RWPE1 (cell line): ENCODE measurements at regions not wholly inside any gene's neighbourhood (a gene's known extent, or its start where the extent isn't known, plus 50 kb on each side); places are given as distances from the start of the nearest gene placed in this dataset.

ENCODE experiments used
- CTCF ChIA-PET: fragments of 350-600 bp; sonication (Branson Sonifier 250); formaldehyde crosslinking; extraction: SDS; loops from one replicate; lab custom pipeline; 2021; lab: Yijun Ruan, JAX
- POLR2A ChIA-PET: fragments of 400-600 bp; formaldehyde crosslinking; extraction: SDS; loops from one replicate; lab custom pipeline; 2020; ENCODE audit warnings: antibody characterized with exemption; ENCODE audit not compliant: low non-redundant PET; lab: Yijun Ruan, JAX
- DNase-seq: peaks from one replicate; pipeline ENCODE4 v3.0.0; 2012; ENCODE audit warnings: low spot score
- H3K27ac ChIP-seq: fragments of 450-650 bp; 2 replicates; pipeline ENCODE4 v1.5.1; 2017
- TF ChIP-seq, protein P1 (sequence below): fragments of 450-650 bp; conservative IDR thresholded peaks from 2 replicates; pipeline ENCODE4 v1.5.1; 2017; ENCODE audit warnings: low read depth, mild to moderate bottlenecking

DNA sequence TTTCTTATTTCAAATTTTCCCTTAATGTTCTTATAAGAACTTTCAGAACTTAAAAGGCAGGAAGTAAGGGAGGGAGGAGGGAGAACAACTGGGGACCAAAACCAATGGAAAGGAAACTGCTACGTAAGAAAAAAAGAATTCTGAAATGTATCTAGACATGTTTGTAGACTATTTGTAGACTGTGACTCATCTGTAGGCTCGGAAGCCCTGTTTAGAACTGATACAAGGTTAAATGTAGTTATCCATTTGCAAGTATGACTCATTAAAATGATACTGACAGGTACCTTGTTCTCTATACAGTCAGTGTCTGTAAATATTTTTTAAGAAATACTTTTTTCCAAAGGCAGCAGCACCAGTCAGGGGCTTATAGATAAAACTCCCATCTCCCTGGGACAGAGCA, 202.0 kb downstream of the DHX15 start:
- ChIA-PET POLR2A (no interaction called here), CTCF (interaction anchor here (0.7 kb wide), 1 partner anchor 928 kb away, joined by 5 read pairs; no protein-coding TSS in a partner anchor)
- TF ChIP-seq, protein P1, sequence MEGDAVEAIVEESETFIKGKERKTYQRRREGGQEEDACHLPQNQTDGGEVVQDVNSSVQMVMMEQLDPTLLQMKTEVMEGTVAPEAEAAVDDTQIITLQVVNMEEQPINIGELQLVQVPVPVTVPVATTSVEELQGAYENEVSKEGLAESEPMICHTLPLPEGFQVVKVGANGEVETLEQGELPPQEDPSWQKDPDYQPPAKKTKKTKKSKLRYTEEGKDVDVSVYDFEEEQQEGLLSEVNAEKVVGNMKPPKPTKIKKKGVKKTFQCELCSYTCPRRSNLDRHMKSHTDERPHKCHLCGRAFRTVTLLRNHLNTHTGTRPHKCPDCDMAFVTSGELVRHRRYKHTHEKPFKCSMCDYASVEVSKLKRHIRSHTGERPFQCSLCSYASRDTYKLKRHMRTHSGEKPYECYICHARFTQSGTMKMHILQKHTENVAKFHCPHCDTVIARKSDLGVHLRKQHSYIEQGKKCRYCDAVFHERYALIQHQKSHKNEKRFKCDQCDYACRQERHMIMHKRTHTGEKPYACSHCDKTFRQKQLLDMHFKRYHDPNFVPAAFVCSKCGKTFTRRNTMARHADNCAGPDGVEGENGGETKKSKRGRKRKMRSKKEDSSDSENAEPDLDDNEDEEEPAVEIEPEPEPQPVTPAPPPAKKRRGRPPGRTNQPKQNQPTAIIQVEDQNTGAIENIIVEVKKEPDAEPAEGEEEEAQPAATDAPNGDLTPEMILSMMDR: no peak
- H3K27ac ChIP-seq: peak overlapping the region; percentile 52
- DNase-seq: peak; percentile 77

DNA sequence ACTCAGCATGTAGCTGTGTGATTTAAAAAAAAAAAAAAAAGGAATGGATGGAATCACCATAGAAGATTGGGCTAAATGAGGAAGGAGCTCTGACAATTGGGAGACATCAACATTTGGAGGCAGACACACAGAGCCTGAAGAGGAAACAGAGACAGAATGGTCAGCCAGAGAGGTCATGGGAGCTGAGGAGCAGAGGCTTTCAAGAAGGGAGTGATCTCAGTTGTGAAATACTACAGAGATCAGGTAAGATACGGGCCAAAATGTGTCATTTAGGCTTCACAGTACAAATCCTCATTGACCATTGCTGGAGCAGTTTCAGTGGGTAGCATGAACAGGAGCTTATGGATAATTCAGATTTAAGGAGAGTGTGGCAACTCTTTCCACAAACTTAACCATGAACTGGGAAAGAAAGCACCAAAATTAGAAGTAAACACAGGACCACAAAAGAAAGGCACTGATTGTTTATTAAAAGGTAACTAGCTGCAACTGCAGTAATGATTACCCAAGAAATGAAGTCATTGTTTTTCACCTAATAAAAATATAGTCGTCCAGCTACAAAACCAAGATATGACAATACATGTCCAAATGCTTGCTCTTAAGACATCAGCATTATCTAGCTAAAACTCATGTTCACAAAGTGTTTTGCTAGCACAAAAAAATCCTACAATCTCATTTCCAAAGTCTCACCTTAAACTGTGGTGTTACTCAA, 203.2 kb downstream of the DHX15 start:
- no peak for DNase-seq
- CTCF ChIA-PET: no interaction called here
- TF ChIP-seq, protein P1: no peak
- no peak overlapping the region for H3K27ac ChIP-seq
- POLR2A ChIA-PET: no interaction called here

DNA sequence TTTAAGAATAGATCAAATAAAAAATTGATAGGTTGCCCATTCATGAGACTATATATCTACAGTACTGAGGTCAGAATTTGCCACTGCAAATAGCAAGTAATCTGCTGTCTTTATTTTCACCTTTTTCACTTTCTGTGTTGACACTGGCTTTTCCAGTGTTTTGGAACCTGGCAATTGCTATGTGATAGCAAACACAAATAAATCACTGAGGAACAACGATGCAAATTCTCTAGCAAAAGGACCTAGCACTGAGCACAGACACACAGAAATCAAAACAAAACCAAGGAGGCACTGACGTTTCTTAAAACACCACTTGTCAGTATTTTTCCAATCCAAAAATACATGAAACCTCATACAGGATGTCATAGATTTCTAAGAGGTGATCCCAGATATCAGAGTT, 210.7 kb downstream of the DHX15 start:
- TF ChIP-seq, protein P1: no peak
- ChIA-PET POLR2A (no interaction called here), CTCF (no interaction called here)
- H3K27ac ChIP-seq: no peak overlapping the region
- DNase-seq: no peak

DNA sequence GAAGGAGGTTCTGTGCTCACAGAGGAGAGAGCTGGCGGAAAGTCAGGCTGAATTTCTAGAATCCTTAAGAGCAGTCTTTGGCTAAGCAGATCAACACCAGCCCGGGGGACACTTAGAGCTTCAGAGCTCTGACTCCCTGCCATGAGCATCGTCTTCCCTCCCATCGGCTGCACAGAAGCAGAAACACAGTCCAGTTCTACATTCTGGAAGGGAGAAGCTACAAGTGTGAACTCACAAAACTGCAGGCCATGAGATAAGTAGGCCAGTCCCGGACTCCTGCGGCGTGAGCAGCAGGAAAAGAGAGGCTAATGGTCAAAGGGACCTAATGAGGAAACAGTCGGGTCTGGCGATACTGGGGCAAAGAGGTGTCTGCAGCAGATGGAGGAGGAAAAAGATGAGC, 211.5 kb downstream of the DHX15 start:
- no peak overlapping the region for H3K27ac ChIP-seq
- TF ChIP-seq, protein P1: no peak
- DNase-seq: no peak
- POLR2A ChIA-PET: no interaction called here
- CTCF ChIA-PET: no interaction called here

DNA sequence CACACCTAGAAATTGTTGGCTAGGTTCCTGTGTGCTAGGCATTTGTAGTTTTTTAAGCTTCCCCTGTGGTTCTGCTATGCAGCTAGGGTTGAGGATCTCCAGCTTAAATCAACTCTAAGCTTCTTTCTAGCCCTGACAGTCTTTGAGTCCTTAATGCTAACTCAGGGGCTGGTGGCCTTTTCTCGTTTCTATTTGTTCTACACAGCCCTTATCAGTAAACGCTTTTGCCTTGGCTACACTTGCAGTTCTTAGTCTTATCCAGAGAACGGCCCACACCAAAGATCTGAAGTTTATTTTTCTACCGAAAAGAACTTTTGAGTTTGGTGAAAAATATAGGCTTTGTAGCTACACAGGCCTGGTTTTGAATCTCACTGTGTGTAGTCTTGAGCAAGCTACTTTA, 212.0 kb downstream of the DHX15 start:
- DNase-seq: no peak
- TF ChIP-seq, protein P1: no peak
- CTCF ChIA-PET: no interaction called here
- POLR2A ChIA-PET: no interaction called here
- no peak overlapping the region for H3K27ac ChIP-seq

DNA sequence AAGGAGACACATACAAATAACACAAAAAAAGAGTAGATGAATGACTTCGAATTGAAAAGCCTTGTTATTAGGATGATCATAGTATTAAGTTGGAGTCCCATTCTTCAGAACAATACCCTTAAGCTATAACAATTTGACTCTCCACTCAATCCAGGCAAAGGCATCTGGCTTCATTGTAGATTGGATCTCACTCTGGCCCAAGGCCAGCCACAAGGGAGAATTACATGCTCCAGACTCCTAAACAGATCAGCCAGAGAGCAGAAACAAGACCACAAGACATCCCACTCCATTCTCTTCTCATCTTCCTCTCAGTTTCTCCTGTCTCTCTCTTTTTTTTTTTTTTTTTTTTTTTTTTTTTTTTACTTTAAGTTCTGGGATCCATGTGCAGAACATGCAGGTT, 213.9 kb downstream of the DHX15 start:
- CTCF ChIA-PET: interaction anchor here (1.0 kb wide), 1 partner anchor 82 kb away, joined by 3 read pairs; no protein-coding TSS in a partner anchor
- TF ChIP-seq, protein P1: no peak

More for the DNA sequence above, 213.9 kb downstream of the DHX15 start:
- no peak for DNase-seq
- POLR2A ChIA-PET: no interaction called here
- H3K27ac ChIP-seq: no peak overlapping the region
